HCT116 (cell line): ENCODE measurements at regions not wholly inside any gene's neighbourhood (a gene's known extent, or its start where the extent isn't known, plus 50 kb on each side); places are given as distances from the start of the nearest gene placed in this dataset.

Experiments
- ATAC-seq: fragments of 200-7000 bp; cut with Tn5 transposase; 2 replicates; pipeline ENCODE4 v1.9.1; 2020; ENCODE audit warnings: mild to moderate bottlenecking, moderate library complexity
- BruUV-seq: library from RNA; stranded (reverse); fragments of 400-500 nt; replicated peaks from 2 replicates; lab custom pipeline; 2021; lab: Mats Ljungman, UMichigan
- CTCF ChIA-PET: fragments of 300-600 bp; sonication (Branson Sonifier 250); formaldehyde crosslinking; loops from one replicate; lab custom pipeline; 2021; ENCODE audit warnings: antibody characterized with exemption; lab: Charles Lee
- POLR2A ChIA-PET: fragments of 300-600, 350-600 bp; sonication (Branson Sonifier 250); formaldehyde crosslinking; loops from one replicate; lab custom pipeline; 2021; ENCODE audit warnings: antibody characterized with exemption; lab: Charles Lee
- RAD21 ChIA-PET, 2 experiments: fragments of 300-600 bp; sonication (Branson Sonifier 250); formaldehyde crosslinking; loops; one replicate each; lab custom pipeline; 2023; ENCODE audit warnings: low total read pairs in 2 of 2; ENCODE audit not compliant: uncharacterized antibody in 2 of 2, unreplicated experiment in 2 of 2, low non-redundant PET in 1 of 2; lab: Charles Lee
- DNase-seq: peaks from one replicate; pipeline ENCODE4 v3.0.0-alpha.2; 2010; ENCODE audit warnings: low read depth, low spot score
- H2AFZ ChIP-seq: fragments of 200-600 bp; shearing (Covaris generic), sonication (generic); 2 replicates; pipeline ENCODE4 v1.6.1; 2017; ENCODE audit warnings: low read depth, mixed run types, mixed read lengths, antibody characterized with exemption, low read length; ENCODE audit not compliant: poor library complexity, severe bottlenecking
- H3K27ac ChIP-seq: 2 replicates; pipeline ENCODE4 v1.5.1; 2012; ENCODE audit warnings: low read depth, low read length
- H3K27me3 ChIP-seq: fragments of 200-600 bp; sonication (generic); 2 replicates; pipeline ENCODE4 v1.6.1; 2016; ENCODE audit warnings: mixed run types, low read length, mixed read lengths; ENCODE audit not compliant: insufficient read depth
- H3K36me3 ChIP-seq, 2 experiments: fragments of 200-500 bp in 1 of 2; fragments of 200-600 bp in 1 of 2; sonication (Bioruptor generic) in 1 of 2; sonication (generic) in 1 of 2; 2 replicates each; pipeline versions ENCODE4 v1.5.1 to v1.6.1; 2014 to 2016; ENCODE audit warnings: low read length in 2 of 2, inconsistent platforms in 1 of 2, mixed read lengths in 1 of 2, mixed run types in 1 of 2; ENCODE audit not compliant: insufficient read depth in 2 of 2, control insufficient read depth in 1 of 2
- H3K4me1 ChIP-seq, 2 experiments: fragments of 200-600 bp in 1 of 2; sonication (generic) in 1 of 2; 2 replicates each; pipeline versions ENCODE4 v1.5.1 to v1.6.1; 2012 to 2017; ENCODE audit warnings: low read length in 2 of 2, inconsistent platforms in 1 of 2, mild to moderate bottlenecking in 1 of 2, mixed read lengths in 1 of 2, mixed run types in 1 of 2, moderate library complexity in 1 of 2; ENCODE audit not compliant: insufficient read depth in 2 of 2, control insufficient read depth in 1 of 2
- H3K4me2 ChIP-seq: fragments of 200-600 bp; sonication (generic); 2 replicates; pipeline ENCODE4 v1.6.1; 2017; ENCODE audit warnings: mixed run types, low read length, mixed read lengths
- H3K4me3 ChIP-seq, 2 experiments: fragments of 200-600 bp in 1 of 2; sonication (generic) in 1 of 2; replicated peaks in 1 of 2; 2 replicates each; pipeline ENCODE4 v1.5.1; 2011 to 2016; ENCODE audit warnings: low read length in 2 of 2, control low read depth in 1 of 2, low read depth in 1 of 2, mild to moderate bottlenecking in 1 of 2, mixed read lengths in 1 of 2, mixed run types in 1 of 2
- H3K79me2 ChIP-seq: fragments of 200-600 bp; sonication (generic); 2 replicates; pipeline ENCODE4 v1.6.1; 2017; ENCODE audit warnings: mild to moderate bottlenecking, mixed run types, low read length, moderate library complexity, mixed read lengths; ENCODE audit not compliant: insufficient read depth
- H3K9ac ChIP-seq: fragments of 200-600 bp; sonication (generic); 2 replicates; pipeline ENCODE4 v1.6.1; 2016; ENCODE audit warnings: low read length, mixed read lengths
- H3K9me2 ChIP-seq: fragments of 200-600 bp; sonication (generic), shearing (Covaris generic); 2 replicates; pipeline ENCODE4 v1.6.1; 2017; ENCODE audit warnings: mixed run types, mild to moderate bottlenecking, moderate library complexity; ENCODE audit not compliant: insufficient read depth
- H3K9me3 ChIP-seq, 2 experiments: fragments of 200-500 bp in 1 of 2; fragments of 200-600 bp in 1 of 2; sonication (Bioruptor generic) in 1 of 2; sonication (generic) in 1 of 2; 2 replicates each; pipeline ENCODE4 v1.6.1; 2014 to 2017; ENCODE audit warnings: low read length in 2 of 2, mixed read lengths in 2 of 2, inconsistent platforms in 1 of 2, low read depth in 1 of 2, mild to moderate bottlenecking in 1 of 2, mixed run types in 1 of 2, moderate library complexity in 1 of 2; ENCODE audit not compliant: control insufficient read depth in 1 of 2, insufficient read depth in 1 of 2
- H4K20me1 ChIP-seq: fragments of 200-600 bp; sonication (generic), shearing (Covaris generic); 2 replicates; pipeline ENCODE4 v1.6.1; 2017; ENCODE audit warnings: mixed run types, mild to moderate bottlenecking, moderate library complexity; ENCODE audit not compliant: insufficient read depth
- ATF3 ChIP-seq: IDR thresholded peaks from 2 replicates; pipeline ENCODE4 v1.6.1; 2012
- CBX3 ChIP-seq: IDR thresholded peaks from 2 replicates; pipeline ENCODE4 v1.6.1; 2012; ENCODE audit warnings: low read depth
- EZH2 ChIP-seq: fragments of 200-600 bp; sonication (generic); IDR thresholded peaks from 2 replicates; pipeline ENCODE4 v1.6.1; 2017; ENCODE audit warnings: antibody characterized with exemption, mixed run types
- EZH2phosphoT487 ChIP-seq: fragments of 200-600 bp; IDR thresholded peaks from 2 replicates; pipeline ENCODE4 v1.6.1; 2018; ENCODE audit warnings: antibody characterized with exemption, borderline replicate concordance
- POLR2A ChIP-seq: IDR thresholded peaks from 2 replicates; pipeline ENCODE4 v1.7.0; 2011; ENCODE audit warnings: borderline replicate concordance; ENCODE audit not compliant: insufficient read depth, insufficient read length; ENCODE audit errors: extremely low read depth
- POLR2AphosphoS5 ChIP-seq: IDR thresholded peaks from 2 replicates; pipeline ENCODE4 v1.6.1; 2011; ENCODE audit warnings: mild to moderate bottlenecking, low read depth, low read length, moderate library complexity
- RAD21 ChIP-seq: IDR thresholded peaks from 2 replicates; pipeline ENCODE4 v1.6.1; 2012; ENCODE audit warnings: low read depth, mild to moderate bottlenecking
- SP1 ChIP-seq: IDR thresholded peaks from 2 replicates; pipeline ENCODE4 v1.6.1; 2012; ENCODE audit warnings: low read depth
- SRF ChIP-seq: IDR thresholded peaks from 2 replicates; pipeline ENCODE4 v1.6.1; 2012; ENCODE audit warnings: low read depth
- TCF7L2 ChIP-seq: IDR thresholded peaks from 2 replicates; pipeline ENCODE4 v1.7.0; 2011; ENCODE audit warnings: borderline replicate concordance, inconsistent platforms; ENCODE audit not compliant: insufficient read depth, insufficient read length; ENCODE audit errors: extremely low read depth
- YY1 ChIP-seq: IDR thresholded peaks from 2 replicates; pipeline ENCODE4 v1.6.1; 2011; ENCODE audit warnings: low read length, low read depth, moderate library complexity, mild to moderate bottlenecking; ENCODE audit not compliant: insufficient replicate concordance; ENCODE audit errors: extremely low read depth
- ZFX ChIP-seq: fragments of 450-650 bp; IDR thresholded peaks from 2 replicates; pipeline ENCODE4 v1.6.1; 2017
- ZNF274 ChIP-seq: fragments of 200-500 bp; sonication (Bioruptor generic); IDR thresholded peaks from 2 replicates; pipeline ENCODE4 v1.6.1; 2014; ENCODE audit warnings: mild to moderate bottlenecking, low read depth, low read length, inconsistent platforms
- intact Hi-C: fragments of 100-400 bp; cut with micrococcal nuclease; formaldehyde crosslinking; loops from 2 replicates; pipeline ENCODE4 v1.10.0; 2022
- TF ChIP-seq, protein P1 (sequence below): IDR thresholded peaks from 2 replicates; pipeline ENCODE4 v1.6.1; 2012

GRCh38 chr18:39802648-39803229 lies 2152.3 kb upstream of the PIK3C3 start:
- no peaks in the 10 kb centered on the region for H3K9me2 ChIP-seq
- peaks cover 0 to 9% of the 10 kb centered on the region in 2 experiments; a peak in 1 of 4 replicates for H3K4me1 ChIP-seq
- peaks cover 8 to 25% of the 10 kb centered on the region in 2 experiments; a peak in 2 of 4 replicates for H3K9me3 ChIP-seq
- intact Hi-C loops = no loop called here
- no TSS peak for BruUV-seq
- ChIA-PET CTCF (no interaction called here), POLR2A (no interaction called here), RAD21 (no interaction called here)
- H2AFZ ChIP-seq = no peak overlapping the region
- no peak overlapping the region for H3K4me2 ChIP-seq
- H3K27me3 ChIP-seq = no peaks in the 10 kb centered on the region
- no peak for TF ChIP-seq YY1
- TF ChIP-seq EZH2phosphoT487 = no peak
- no peak for TF ChIP-seq TCF7L2
- no peak for TF ChIP-seq RAD21
- ATAC-seq (no peak), DNase-seq (no peak)
- H3K79me2 ChIP-seq = peaks cover 13% of the 10 kb centered on the region
- H3K4me3 ChIP-seq = no peak overlapping the region
- no peak overlapping the region for H3K9ac ChIP-seq
- no peaks in the 10 kb centered on the region for H4K20me1 ChIP-seq
- H3K36me3 ChIP-seq = no peaks in the 10 kb centered on the region
- H3K27ac ChIP-seq = no peak overlapping the region

DNA sequence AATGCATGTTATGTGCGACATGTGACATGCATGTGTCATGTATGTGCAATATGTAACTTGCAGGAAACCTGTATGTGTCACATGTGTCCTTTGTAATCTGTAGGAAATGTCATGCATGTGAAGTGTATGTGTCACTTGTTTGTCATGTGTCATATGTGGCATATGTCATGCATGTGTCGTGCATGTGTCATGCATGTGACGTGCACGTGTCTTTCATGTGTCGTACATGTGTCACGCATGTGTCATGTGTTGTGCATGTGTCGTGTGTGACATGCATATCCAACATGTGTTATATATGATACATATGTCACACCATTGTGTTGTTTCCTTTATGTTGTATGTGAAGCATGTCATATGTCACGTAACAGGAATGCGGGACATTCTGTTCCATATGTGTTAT lies 2153.2 kb upstream of the PIK3C3 start:
- POLR2A ChIA-PET = no interaction called here
- DNase-seq = no peak
- Histone ChIP-seq H3K27ac (no peak overlapping the region), H3K9me2 (no peaks in the 10 kb centered on the region), H3K9ac (no peak overlapping the region), H3K79me2 (peaks cover 22% of the 10 kb centered on the region), H3K4me3 (no peak overlapping the region), H4K20me1 (no peaks in the 10 kb centered on the region), H3K27me3 (no peaks in the 10 kb centered on the region), H3K4me2 (no peak overlapping the region), H3K36me3 (no peaks in the 10 kb centered on the region), H3K4me1 (peaks cover 0 to 9% of the 10 kb centered on the region in 2 experiments; a peak in 1 of 4 replicates), H3K9me3 (peaks cover 8 to 25% of the 10 kb centered on the region in 2 experiments; a peak in 2 of 4 replicates), H2AFZ (no peak overlapping the region)
- no TSS peak for BruUV-seq
- CTCF ChIA-PET = no interaction called here
- TF ChIP-seq EZH2phosphoT487 = no peak
- TF ChIP-seq EZH2 = no peak
- no peak for TF ChIP-seq TCF7L2
- TF ChIP-seq SP1 = no peak
- no peak for TF ChIP-seq ZFX
- TF ChIP-seq ZNF274 = no peak
- TF ChIP-seq CBX3 = no peak
- no peak for TF ChIP-seq POLR2A
- TF ChIP-seq ATF3 = no peak
- no peak for TF ChIP-seq POLR2AphosphoS5
- TF ChIP-seq, protein P1, sequence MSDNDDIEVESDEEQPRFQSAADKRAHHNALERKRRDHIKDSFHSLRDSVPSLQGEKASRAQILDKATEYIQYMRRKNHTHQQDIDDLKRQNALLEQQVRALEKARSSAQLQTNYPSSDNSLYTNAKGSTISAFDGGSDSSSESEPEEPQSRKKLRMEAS = no peak
- TF ChIP-seq SRF = no peak
- TF ChIP-seq RAD21 = no peak
- no peak for ATAC-seq
- RAD21 ChIA-PET = no interaction called here
- intact Hi-C loops = no loop called here
